ENCODE measurements at regions not wholly inside any gene's neighbourhood (a gene's known extent, or its start where the extent isn't known, plus 50 kb on each side); places are given as distances from the start of the nearest gene placed in this dataset.

DNA sequence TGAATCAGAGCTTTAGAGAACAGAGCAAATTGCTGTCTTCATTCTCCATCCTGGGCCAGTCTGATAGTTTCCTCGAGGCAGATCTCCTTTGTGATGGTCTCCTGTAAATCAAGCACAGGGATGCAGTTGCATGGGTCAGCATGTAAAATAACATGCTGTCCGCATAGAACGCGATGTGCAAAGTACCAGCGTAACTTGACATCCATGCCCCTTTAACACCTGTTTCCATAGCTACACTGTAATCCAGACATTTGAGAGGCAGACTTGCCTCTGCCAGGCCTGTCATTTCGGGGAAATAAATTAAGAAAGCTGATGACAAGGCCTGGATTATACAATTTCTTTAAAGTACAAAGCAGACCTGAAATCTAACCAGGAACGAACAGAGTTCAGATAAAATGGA is 413.5 kb downstream of the TLE4 start:
- TF ChIP-seq, protein P1, sequence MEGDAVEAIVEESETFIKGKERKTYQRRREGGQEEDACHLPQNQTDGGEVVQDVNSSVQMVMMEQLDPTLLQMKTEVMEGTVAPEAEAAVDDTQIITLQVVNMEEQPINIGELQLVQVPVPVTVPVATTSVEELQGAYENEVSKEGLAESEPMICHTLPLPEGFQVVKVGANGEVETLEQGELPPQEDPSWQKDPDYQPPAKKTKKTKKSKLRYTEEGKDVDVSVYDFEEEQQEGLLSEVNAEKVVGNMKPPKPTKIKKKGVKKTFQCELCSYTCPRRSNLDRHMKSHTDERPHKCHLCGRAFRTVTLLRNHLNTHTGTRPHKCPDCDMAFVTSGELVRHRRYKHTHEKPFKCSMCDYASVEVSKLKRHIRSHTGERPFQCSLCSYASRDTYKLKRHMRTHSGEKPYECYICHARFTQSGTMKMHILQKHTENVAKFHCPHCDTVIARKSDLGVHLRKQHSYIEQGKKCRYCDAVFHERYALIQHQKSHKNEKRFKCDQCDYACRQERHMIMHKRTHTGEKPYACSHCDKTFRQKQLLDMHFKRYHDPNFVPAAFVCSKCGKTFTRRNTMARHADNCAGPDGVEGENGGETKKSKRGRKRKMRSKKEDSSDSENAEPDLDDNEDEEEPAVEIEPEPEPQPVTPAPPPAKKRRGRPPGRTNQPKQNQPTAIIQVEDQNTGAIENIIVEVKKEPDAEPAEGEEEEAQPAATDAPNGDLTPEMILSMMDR (conservative IDR thresholded peaks at IDR 0.05), result no peak
- no peak for TF ChIP-seq ZFX (IDR thresholded peaks at IDR 0.05)
- H3K27ac ChIP-seq, result no peak overlapping the region

DNA sequence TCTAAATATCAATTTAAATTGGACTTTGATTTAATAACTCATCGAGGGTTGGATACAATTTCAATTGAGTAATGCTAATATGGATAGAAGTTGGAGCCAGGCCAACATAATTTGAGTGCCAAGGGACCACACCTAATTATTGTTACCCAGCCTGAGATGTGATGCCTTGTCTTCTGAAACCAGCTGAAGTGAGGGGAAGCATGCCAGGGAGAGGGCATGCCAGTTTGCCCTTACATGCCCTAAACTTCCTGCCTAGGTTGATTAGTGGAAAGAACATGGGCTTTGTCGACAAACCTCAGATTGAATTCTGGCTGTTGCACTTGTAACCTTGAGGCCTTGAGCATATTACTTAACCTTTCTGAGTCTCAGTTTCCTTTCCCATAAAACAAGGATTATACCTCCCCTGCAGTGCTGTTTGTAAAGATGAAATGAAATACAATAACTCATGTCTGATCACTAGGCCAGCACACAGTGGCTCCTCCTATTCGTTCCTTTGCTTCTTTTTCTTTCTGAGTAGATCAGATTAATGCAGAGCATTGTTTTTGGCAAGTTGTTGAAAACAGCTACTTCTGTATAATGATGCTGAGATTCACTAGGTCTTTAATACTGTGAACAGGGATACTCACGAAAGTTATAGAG is 412.8 kb downstream of the TLE4 start:
- no peak overlapping the region for H3K27ac ChIP-seq
- TF ChIP-seq, protein P1 (conservative IDR thresholded peaks at IDR 0.05), result no peak
- no peak for TF ChIP-seq ZFX (IDR thresholded peaks at IDR 0.05)

DNA sequence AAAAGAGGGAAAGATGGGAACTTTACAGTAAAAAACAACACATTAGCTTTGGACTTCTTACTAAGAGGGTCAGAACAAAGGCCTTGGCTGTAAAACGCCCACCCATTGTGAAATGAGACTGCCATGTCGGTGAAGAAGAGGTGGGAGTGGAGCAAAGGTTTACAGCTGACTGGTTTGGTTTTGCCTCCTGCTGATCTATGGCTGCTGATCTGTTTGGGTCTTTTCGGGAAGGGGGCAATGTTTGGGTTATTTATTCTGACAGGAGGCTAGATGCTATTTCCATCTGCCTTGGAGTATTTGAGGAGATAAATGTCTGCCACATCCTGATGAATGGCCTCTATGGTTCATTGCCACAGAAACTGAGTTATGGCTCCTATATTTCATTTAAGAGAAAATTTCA is 408.7 kb downstream of the TLE4 start:
- TF ChIP-seq ZFX (IDR thresholded peaks at IDR 0.05), result no peak
- TF ChIP-seq, protein P1 (conservative IDR thresholded peaks at IDR 0.05), result no peak
- H3K27ac ChIP-seq, result no peak overlapping the region

GRCh38 chr9:79977510-79978197 is 405.9 kb downstream of the TLE4 start:
- no peak overlapping the region for H3K27ac ChIP-seq
- TF ChIP-seq, protein P1 (conservative IDR thresholded peaks at IDR 0.05), result no peak
- no peak for TF ChIP-seq ZFX (IDR thresholded peaks at IDR 0.05)

- H3K27ac ChIP-seq, result no peak overlapping the region
- TF ChIP-seq, protein P1 (conservative IDR thresholded peaks at IDR 0.05), result no peak
- no peak for TF ChIP-seq ZFX (IDR thresholded peaks at IDR 0.05)
Measured at GRCh38 chr9:79977074-79977435, 405.3 kb downstream of the TLE4 start.

- no peak overlapping the region for H3K27ac ChIP-seq
- no peak for TF ChIP-seq ZFX (IDR thresholded peaks at IDR 0.05)
- TF ChIP-seq, protein P1 (conservative IDR thresholded peaks at IDR 0.05), result no peak
Measured at GRCh38 chr9:79976257-79977073, 404.7 kb downstream of the TLE4 start.

Data from C4-2B (cell line).